Fibroblast of lung (primary cell): ENCODE measurements at regions not wholly inside any gene's neighbourhood (a gene's known extent, or its start where the extent isn't known, plus 50 kb on each side); places are given as distances from the start of the nearest gene placed in this dataset.

Experiments used
- CTCF ChIP-seq, 2 donors: IDR thresholded peaks in 1 of 2; conservative IDR thresholded peaks in 1 of 2; 1 replicate in 1 of 2; 2 replicates in 1 of 2; pipeline ENCODE4 v1.5.1; 2011 to 2012; ENCODE audit warnings: low read length in 2 of 2, control low read depth in 1 of 2, inconsistent platforms in 1 of 2, low read depth in 1 of 2, mild to moderate bottlenecking in 1 of 2
- EZH2 ChIP-seq: IDR thresholded peaks from 2 replicates; pipeline ENCODE4 v1.5.1; 2012; ENCODE audit warnings: low read length, control low read depth, mild to moderate bottlenecking; ENCODE audit errors: missing control alignments

- TF ChIP-seq EZH2 (no peak), CTCF (conservative IDR thresholded peaks at IDR 0.05 in 1 of 2, IDR thresholded peaks at IDR 0.05 in 1 of 2; ENCODE audit: low read depth in 1 of 2, low read length in 2 of 2) (no peak)
Measured at GRCh38 chr2:237243487-237243886, 157.8 kb downstream of the COPS8 start.
